AG10803 (cell line): ENCODE measurements at regions not wholly inside any gene's neighbourhood (a gene's known extent, or its start where the extent isn't known, plus 50 kb on each side); places are given as distances from the start of the nearest gene placed in this dataset.
"Not testable (repeated sequence)": the region's sequence is repeated elsewhere in the genome, so short reads cannot be mapped to it uniquely, and the experiment has no call there.

Experiments used
- DNase-seq: peaks from one replicate; pipeline ENCODE4 v3.0.0; 2010; ENCODE audit warnings: low read depth
- H3K4me3 ChIP-seq: 2 replicates; pipeline ENCODE4 v1.5.1; 2011; ENCODE audit warnings: mild to moderate bottlenecking, low read length, control low read depth
- TF ChIP-seq, protein P1 (sequence below): conservative IDR thresholded peaks from 2 replicates; pipeline ENCODE4 v1.5.1; 2011; ENCODE audit warnings: mild to moderate bottlenecking, low read length, control low read depth, inconsistent platforms

DNA sequence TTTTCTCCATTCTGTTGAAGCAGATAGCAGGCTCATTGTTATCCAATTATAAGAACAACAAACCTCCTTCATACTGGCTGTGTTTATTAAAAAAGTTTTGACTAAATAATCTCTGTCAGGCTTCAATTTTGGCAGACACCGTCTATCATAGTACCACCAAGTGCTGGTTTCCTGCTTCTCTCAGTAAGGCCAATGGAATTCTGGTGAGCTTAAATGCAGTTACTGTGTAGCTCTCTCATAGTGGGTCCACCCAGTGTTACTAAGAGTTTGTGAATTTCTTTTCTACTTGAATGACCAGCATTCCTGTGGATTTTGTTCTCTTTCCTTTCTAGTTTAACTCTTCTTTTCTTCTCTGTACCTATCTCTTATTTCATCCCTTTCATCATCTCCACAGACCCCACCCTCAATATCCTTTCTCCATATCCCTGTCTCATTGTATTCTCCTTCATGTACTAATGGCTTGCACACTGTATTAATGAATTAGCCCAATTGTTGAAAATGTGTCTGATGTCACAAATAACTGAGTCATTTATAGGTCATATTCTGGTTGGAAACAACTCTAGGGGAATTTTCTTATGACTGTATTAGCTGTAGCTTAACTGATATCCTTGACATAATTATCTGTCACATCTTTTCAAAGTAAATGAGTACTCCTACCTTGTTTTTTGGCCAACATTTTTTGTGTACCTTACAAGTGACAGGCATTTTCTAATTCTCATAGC is 372.1 kb downstream of the FAT3 start:
- TF ChIP-seq, protein P1, sequence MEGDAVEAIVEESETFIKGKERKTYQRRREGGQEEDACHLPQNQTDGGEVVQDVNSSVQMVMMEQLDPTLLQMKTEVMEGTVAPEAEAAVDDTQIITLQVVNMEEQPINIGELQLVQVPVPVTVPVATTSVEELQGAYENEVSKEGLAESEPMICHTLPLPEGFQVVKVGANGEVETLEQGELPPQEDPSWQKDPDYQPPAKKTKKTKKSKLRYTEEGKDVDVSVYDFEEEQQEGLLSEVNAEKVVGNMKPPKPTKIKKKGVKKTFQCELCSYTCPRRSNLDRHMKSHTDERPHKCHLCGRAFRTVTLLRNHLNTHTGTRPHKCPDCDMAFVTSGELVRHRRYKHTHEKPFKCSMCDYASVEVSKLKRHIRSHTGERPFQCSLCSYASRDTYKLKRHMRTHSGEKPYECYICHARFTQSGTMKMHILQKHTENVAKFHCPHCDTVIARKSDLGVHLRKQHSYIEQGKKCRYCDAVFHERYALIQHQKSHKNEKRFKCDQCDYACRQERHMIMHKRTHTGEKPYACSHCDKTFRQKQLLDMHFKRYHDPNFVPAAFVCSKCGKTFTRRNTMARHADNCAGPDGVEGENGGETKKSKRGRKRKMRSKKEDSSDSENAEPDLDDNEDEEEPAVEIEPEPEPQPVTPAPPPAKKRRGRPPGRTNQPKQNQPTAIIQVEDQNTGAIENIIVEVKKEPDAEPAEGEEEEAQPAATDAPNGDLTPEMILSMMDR = no peak
- DNase-seq = peak; percentile 18
- no peak overlapping the region for H3K4me3 ChIP-seq

DNA sequence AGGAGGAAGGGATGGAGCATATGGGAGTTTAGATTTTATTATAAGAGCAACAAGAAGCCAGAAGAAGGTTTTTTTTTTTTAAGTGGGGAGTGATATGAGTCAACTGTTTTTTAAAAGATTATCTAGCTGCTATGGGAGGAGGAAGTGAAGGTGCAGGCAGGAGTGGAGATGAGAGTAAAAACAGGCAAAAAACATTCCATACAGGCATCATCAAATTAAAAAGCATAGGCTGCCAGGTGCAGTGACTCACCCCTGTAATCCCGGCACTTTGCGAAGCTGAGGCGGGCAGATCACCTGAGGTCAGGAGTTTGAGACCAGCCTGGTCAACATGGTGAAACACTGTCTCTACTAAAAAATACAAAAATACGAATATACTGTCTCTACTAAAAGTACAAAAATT is 368.4 kb upstream of the MTNR1B start:
- TF ChIP-seq, protein P1 = no peak
- no peak overlapping the region for H3K4me3 ChIP-seq
- DNase-seq = no peak

DNA sequence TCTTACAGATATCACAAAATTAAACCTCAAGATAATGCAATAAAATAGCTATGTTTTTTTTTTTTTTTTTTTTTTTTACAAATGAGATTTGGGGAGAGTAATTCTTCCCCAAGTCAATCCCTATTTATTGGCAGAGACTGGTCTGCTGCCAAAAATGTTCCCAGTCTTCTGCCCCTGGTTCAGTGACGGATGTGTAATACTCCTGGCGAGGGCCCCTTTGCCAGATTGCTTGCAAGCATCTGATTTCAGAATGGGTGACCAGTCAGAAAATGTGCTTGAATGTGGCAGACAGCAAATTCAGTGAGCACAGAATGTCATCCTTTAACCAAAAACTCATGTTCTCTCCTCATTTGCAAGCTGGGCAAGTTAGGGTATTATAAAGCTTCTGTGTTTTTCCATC is 363.8 kb upstream of the MTNR1B start:
- H3K4me3 ChIP-seq = no peak overlapping the region
- DNase-seq = no peak
- TF ChIP-seq, protein P1 = no peak

DNA sequence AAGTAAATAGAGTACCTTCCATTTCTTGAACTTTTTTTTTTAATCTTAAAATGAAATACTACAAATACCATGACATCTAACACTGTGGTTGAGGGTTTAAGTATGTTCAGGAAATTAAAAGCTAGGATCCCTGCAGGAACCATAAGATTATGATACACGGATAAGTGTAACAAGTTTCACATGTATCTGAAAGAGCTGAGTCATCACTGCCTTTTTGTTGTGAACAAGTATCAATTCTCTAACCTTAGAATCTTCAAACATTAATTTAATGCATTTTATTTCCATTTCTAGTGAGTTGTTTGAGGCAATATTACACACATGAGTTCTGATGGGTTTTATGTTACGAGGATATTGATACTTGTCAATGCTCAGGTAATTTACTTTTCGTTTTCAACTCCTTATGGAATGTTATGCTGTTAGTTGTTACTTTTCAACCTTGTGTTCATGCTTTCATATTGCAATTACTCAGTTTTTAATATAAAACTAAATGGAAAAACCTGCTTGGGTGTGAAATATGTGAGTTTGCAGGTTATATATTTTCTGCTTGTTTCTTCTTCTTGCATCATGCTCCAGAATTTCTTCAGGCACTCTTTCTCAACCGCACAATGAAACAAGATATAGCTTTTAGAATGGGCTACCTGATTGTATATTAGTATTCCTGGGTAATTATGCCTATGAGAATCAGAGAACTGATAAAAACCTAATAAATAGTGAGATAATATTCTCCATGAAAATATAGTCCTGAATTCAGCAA is 361.3 kb upstream of the MTNR1B start:
- H3K4me3 ChIP-seq = no peak overlapping the region
- no peak for DNase-seq

DNA sequence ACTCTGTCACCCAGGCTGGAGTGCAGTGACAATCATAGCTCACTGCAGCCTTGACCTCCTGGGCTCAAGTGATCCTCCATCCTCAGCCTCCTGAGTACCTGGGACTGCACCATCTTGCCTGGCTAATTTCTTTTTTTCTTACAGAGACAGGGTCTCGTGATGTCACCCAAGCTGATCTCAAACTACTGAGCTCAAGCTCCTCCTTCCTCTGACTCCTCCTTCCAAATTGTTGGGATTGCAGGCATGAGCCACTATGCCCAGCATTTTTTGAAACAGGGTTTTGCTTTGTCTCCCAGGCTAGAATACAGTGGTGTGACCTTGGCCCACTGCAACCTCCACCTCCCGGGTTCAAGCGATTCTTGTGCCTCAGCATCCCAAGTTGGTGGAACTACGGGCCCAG is 358.3 kb upstream of the MTNR1B start:
- TF ChIP-seq, protein P1 = no peak
- H3K4me3 ChIP-seq = no peak overlapping the region
- no peak for DNase-seq

More for the DNA sequence above, 361.3 kb upstream of the MTNR1B start:
- TF ChIP-seq, protein P1 = no peak

DNA sequence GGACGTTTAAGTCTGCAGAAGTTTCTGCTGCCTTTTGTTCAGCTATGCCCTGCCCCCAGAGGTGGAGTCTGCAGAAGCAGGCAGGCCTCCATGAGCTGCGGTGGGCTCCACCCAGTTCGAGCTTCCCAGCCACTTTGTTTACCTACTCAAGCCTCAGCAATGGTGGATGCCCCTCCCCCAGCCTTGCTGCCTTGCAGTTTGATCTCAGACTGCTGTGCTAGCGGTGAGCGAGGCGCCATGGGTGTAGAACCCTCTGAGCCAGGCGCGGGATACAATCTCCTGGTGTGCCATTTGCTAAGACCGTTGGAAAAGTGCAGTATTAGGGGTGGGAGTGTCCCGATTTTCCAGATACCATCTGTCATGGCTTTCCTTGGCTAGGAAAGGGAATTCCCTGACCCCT is 351.4 kb upstream of the MTNR1B start:
- not testable (repeated sequence) for H3K4me3 ChIP-seq, DNase-seq

DNA sequence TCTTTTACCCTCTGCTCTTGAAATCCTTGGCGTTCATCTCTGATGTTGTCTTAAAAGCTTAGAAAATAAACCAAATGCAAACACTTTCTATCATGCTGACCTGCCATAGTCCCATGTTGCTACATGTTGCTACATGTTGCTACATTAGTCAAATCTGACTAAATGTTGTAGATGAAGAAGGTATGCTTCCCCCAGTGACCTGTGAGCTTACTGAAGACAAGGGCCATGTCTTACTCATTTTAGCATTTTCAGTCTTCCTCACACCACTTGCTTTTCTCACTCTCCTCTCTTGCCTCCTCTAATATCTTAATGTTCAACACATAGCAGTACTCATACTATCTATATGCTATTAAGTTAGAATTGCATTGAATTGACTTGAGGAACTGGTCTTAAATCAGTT is 346.4 kb upstream of the MTNR1B start:
- TF ChIP-seq, protein P1 = no peak
- no peak overlapping the region for H3K4me3 ChIP-seq
- no peak for DNase-seq
